Stimulated activated CD4-positive, alpha-beta T cell treated with anti-CD3 and anti-CD28 coated beads, Interleukin-4, amount 100 ng/mL, for 48 hours (primary cell): ENCODE measurements at regions not wholly inside any gene's neighbourhood (a gene's known extent, or its start where the extent isn't known, plus 50 kb on each side); places are given as distances from the start of the nearest gene placed in this dataset.

ENCODE experiments used
- DNase-seq, 2 donors: peaks; one replicate each; pipeline ENCODE4 v3.0.0-alpha.2; 2020; ENCODE audit warnings: low read depth in 2 of 2

DNA sequence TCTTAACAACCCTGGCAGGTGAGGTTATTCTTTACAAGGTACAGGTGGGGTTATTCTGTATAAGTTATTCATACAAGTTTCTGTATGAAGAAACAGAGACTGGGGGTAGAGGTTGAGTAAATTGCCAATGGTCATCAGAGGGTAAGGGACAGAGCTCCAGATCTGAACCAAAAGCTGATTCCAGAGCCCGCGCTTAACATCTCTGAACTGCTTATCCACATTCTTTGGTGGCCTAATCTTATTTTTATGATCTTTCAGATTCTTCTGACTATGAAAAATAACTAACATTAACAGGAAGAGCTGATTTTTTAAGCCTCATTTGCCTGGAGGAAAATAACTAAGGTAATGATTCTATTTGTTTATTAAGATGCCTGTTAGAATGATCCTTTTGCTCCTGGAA is 63.9 kb upstream of the BARHL2 start:
- DNase-seq: no peak

DNA sequence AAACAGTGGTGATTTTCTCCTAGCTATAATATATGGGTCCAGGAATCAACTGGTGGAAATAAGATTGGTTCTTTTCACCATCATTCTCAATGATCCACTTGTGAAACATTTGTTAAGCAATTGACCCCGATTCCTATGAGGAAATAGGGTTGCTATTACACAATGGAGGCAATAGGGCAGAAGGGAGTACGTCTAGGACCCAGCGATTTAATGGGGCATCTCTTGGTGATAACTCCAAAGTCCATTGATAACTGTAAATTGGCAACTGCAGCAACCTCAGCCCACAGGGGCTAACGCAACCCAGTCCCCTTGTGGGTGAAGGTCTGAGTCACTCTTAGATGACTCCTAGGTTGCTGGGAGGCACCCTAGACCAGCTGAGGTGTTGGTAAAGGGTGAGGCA is 62.5 kb upstream of the BARHL2 start:
- DNase-seq: no peak

GRCh38 chr1:90778486-90778885 is 61.4 kb upstream of the BARHL2 start:
- no peak for DNase-seq

DNA sequence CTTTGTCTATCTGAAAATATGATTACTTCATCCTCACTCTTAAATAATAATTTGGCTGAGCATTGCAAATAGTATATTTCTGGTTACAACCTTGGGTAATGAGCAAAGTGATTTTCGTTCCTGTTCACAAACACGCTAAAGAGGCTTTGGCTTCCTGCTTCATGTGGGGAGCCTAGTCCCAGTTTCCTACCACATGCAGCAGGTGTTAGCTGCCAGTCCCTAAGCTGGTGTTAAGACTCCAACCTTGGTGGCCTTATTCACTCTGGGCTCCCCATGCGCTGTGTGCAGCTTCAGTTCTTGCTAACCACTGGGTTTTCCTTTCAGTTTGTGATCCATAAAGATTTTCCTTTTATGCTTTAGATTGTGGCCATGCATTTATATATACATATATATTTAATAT is 56.7 kb upstream of the BARHL2 start:
- DNase-seq: no peak

DNA sequence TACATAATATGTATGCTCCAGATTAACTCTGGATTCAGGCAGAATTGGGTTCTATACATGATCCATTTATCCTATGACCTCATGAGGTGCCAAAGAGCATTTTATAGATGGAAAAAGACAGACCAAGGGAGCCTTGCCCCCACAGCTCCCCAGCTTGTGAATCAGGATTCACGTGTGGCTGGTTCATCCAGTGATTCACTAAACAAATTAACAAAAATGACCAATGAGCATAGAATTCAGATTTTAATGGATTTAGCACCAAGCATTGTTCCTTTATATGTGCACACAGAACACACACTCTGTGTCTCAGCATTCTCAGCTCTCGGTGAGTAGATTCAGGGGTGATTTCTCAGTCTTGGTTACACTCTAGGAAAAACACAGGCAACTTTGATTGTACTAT is 51.7 kb upstream of the BARHL2 start:
- DNase-seq: no peak

GRCh38 chr1:90768098-90768497 is 51.0 kb upstream of the BARHL2 start:
- no peak for DNase-seq
